Type B pancreatic cell (in vitro differentiated cells): ENCODE measurements at regions not wholly inside any gene's neighbourhood (a gene's known extent, or its start where the extent isn't known, plus 50 kb on each side); places are given as distances from the start of the nearest gene placed in this dataset.
A peak's percentile ranks its signal among the peaks of the same experiment; 100 is the strongest.

Experiments
- DNase-seq: peaks from one replicate; pipeline ENCODE4 v3.0.0; 2021; ENCODE audit warnings: mixed read lengths; ENCODE audit not compliant: unreplicated experiment; ENCODE audit errors: extremely low spot score
- H3K27ac Mint-ChIP-seq: 2 replicates; pipeline ENCODE4 v1.8.0; 2021; ENCODE audit warnings: mild to moderate bottlenecking, mixed read lengths
- H3K27me3 Mint-ChIP-seq: 2 replicates; pipeline ENCODE4 v1.8.0; 2021; ENCODE audit warnings: mixed read lengths
- H3K36me3 Mint-ChIP-seq: 2 replicates; pipeline ENCODE4 v1.8.0; 2021; ENCODE audit warnings: mixed read lengths
- H3K4me1 Mint-ChIP-seq: one replicate; pipeline ENCODE4 v1.8.0; 2021; ENCODE audit warnings: mixed read lengths; ENCODE audit not compliant: unreplicated experiment
- H3K4me3 Mint-ChIP-seq: 2 replicates; pipeline ENCODE4 v1.8.0; 2021; ENCODE audit warnings: mild to moderate bottlenecking, mixed read lengths
- H3K9me3 Mint-ChIP-seq: 2 replicates; pipeline ENCODE4 v1.8.0; 2021; ENCODE audit warnings: mixed read lengths
- TF ChIP-seq, protein P1 (sequence below): fragments of 200-600 bp; sonication (generic); conservative IDR thresholded peaks from 2 replicates; pipeline ENCODE4 v1.5.0; 2021; ENCODE audit warnings: antibody characterized with exemption, mild to moderate bottlenecking

DNA sequence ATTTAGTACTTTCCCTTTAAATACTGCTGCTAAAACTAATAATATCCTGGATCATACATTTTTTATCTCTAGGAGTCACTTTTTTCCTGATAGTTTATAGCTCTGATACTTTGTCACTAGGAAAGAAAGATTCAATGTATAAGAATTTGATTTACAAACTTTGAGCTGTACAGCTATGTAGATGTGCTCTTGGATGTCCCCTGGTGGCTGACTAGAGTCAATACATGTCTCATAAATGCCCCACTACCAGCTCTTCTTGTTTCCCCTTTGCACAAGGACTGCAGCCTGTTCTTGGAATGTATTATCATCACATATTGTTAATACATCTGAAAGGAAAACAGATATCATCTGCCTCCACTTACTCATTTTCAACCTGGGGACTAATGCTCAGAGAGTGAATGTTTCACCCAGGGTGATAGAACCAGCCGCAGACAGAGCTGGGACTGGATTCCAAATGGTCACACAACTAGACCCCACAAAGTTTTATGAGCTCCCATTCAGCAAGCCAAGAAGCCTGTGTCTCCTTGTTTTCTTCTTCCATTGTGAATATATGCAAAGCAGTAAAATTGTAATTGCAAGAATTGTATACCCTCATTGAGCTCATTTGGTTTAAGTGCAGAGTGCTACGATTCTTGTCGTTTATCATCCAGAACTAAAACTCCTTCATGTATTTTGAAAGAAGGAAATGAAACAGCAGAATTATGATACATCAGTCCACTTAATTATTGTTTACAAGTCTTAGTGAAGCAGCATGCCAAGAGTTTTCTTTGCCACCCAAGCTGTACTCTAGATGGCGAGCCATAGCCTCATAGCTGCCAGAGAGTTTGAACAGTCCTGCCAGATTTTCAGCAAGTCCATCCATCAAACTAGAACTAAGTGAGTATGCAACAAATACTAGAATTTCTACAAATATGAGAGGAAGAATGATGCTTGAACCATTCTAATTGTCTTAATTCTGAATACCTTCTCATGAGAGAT, 261.6 kb upstream of the LMCD1 start:
- H3K36me3 Mint-ChIP-seq: no peaks in the 10 kb centered on the region
- no peaks in the 10 kb centered on the region for H3K27me3 Mint-ChIP-seq

DNA sequence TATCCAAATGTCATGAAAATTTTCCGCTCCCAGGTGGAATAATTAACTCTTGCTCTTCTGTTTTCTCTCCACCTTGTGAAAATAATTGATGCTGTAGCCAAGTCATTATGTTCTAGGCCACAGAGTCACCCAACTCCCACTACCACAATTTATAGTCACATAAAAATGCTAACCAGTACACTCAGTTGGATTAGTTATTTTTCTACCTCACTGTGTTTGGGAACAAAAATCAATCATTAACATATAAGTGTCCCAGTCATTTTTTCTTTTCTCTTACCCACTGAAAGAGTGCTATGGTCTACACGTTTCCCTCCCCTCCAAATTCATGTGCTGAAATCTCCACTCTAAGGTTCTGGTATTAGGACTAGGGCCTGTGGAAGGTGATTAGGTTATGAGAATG, 255.6 kb upstream of the LMCD1 start:
- Mint-ChIP-seq H3K27ac (no peak overlapping the region), H3K36me3 (no peaks in the 10 kb centered on the region), H3K4me1 (no peaks in the 10 kb centered on the region), H3K9me3 (peaks cover 5% of the 10 kb centered on the region), H3K27me3 (no peaks in the 10 kb centered on the region), H3K4me3 (no peak overlapping the region)
- no peak for DNase-seq
- TF ChIP-seq, protein P1, sequence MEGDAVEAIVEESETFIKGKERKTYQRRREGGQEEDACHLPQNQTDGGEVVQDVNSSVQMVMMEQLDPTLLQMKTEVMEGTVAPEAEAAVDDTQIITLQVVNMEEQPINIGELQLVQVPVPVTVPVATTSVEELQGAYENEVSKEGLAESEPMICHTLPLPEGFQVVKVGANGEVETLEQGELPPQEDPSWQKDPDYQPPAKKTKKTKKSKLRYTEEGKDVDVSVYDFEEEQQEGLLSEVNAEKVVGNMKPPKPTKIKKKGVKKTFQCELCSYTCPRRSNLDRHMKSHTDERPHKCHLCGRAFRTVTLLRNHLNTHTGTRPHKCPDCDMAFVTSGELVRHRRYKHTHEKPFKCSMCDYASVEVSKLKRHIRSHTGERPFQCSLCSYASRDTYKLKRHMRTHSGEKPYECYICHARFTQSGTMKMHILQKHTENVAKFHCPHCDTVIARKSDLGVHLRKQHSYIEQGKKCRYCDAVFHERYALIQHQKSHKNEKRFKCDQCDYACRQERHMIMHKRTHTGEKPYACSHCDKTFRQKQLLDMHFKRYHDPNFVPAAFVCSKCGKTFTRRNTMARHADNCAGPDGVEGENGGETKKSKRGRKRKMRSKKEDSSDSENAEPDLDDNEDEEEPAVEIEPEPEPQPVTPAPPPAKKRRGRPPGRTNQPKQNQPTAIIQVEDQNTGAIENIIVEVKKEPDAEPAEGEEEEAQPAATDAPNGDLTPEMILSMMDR: no peak

More for the DNA sequence above, 261.6 kb upstream of the LMCD1 start:
- H3K4me3 Mint-ChIP-seq: no peak overlapping the region
- TF ChIP-seq, protein P1: peak; percentile 91
- no peak overlapping the region for H3K27ac Mint-ChIP-seq
- peaks cover 5% of the 10 kb centered on the region for H3K9me3 Mint-ChIP-seq
- DNase-seq: no peak
- peaks cover 5% of the 10 kb centered on the region for H3K4me1 Mint-ChIP-seq

DNA sequence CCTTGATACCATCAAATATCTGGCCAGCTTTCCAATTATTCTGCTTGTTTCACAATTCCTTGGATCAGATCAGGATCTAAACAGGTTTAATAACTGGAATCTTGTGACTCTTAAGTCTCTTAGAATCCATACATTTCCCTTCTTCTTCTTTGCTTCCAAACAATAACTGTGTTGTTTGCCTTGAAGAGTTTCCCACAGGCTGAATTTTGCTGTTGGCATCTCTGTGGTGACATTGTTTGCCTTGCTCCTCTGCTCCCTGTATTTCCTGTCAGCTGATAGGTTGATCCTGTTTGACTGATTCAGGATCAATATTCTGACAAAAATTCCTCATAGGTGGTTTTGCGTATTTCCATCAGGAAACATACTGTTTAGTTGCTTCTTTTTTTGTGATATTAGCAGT, 248.4 kb upstream of the LMCD1 start:
- Mint-ChIP-seq H3K4me3 (no peak overlapping the region), H3K27me3 (no peaks in the 10 kb centered on the region), H3K36me3 (no peaks in the 10 kb centered on the region), H3K4me1 (peaks cover 3% of the 10 kb centered on the region), H3K27ac (no peak overlapping the region), H3K9me3 (peaks cover 6% of the 10 kb centered on the region)
- DNase-seq: no peak
- TF ChIP-seq, protein P1: no peak

DNA sequence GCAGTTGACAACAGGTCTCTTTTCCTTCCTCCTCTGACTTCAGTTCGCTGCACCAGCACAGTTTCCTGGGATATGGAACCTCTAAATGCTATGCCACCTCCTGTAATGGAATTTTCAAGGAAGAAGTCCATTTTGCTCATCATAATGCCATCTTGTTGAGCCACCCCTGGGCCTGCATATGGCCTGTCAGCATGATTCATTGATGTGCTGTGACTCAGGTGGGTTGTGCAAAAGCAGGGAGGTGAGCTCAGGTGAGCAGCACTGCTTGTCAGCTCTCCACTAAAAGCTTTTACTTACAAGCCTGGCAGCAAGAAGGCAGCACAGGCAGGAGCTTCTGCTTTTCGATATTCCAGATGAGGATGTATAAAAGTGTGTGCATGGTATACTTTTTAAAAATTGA, 247.1 kb upstream of the LMCD1 start:
- Mint-ChIP-seq H3K27ac (peak overlapping the region; percentile 84), H3K9me3 (peaks cover 6% of the 10 kb centered on the region), H3K4me1 (peaks cover 3% of the 10 kb centered on the region), H3K4me3 (no peak overlapping the region), H3K36me3 (no peaks in the 10 kb centered on the region), H3K27me3 (no peaks in the 10 kb centered on the region)
- TF ChIP-seq, protein P1: no peak
- no peak for DNase-seq

DNA sequence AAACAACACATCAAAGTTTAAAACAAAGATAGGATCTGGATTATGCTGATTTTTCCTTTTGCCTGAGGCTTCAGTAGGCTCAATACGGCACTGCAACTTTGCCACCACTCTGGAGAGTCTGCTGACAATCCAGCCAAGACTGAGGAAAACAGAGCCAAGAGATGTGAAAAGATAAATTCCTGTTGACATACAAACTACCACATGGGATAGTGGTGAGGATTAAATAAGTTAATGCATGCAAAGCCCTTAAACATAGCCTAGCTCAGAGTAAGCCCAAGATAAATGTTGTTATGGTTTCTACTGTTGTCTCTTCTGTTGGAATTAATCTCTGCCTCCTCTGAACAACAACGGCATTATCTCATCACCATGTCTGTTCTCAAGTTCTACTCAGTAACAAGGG, 245.9 kb upstream of the LMCD1 start:
- TF ChIP-seq, protein P1: no peak
- no peak for DNase-seq
- no peaks in the 10 kb centered on the region for H3K27me3 Mint-ChIP-seq
- no peak overlapping the region for H3K4me3 Mint-ChIP-seq
- peaks cover 3% of the 10 kb centered on the region for H3K4me1 Mint-ChIP-seq
- peaks cover 6% of the 10 kb centered on the region for H3K9me3 Mint-ChIP-seq
- no peaks in the 10 kb centered on the region for H3K36me3 Mint-ChIP-seq
- no peak overlapping the region for H3K27ac Mint-ChIP-seq
